GM21423 (cell line): ENCODE measurements at regions not wholly inside any gene's neighbourhood (a gene's known extent, or its start where the extent isn't known, plus 50 kb on each side); places are given as distances from the start of the nearest gene placed in this dataset.
"Not testable (repeated sequence)": the region's sequence is repeated elsewhere in the genome, so short reads cannot be mapped to it uniquely, and the experiment has no call there.

Experiments
- ATAC-seq: cut with Tn5 transposase; IDR thresholded peaks from one replicate; pipeline ENCODE4 v1.9.1; 2021; ENCODE audit warnings: mild to moderate bottlenecking, moderate library complexity; ENCODE audit not compliant: unreplicated experiment

DNA sequence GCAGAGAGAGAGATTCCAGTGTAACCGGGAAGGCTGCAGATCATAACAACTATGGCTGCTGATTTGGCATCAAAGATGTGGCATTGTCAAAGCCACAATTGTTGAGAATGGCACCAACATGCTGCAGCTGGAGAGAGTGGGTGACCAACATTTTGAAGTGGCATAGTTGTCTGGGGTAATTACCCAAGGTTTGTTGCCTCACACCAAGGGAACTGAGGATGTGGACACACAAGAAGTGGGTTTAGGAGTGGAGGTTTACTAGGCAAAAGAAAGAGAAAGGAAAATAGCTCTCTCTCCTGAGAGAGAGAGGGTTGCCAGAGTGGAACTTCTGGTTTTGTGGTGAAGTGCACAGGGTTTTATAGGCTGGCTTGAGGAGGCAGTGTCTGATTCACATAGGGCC, 126.6 kb downstream of the FAM72C start:
- not testable (repeated sequence) for ATAC-seq

DNA sequence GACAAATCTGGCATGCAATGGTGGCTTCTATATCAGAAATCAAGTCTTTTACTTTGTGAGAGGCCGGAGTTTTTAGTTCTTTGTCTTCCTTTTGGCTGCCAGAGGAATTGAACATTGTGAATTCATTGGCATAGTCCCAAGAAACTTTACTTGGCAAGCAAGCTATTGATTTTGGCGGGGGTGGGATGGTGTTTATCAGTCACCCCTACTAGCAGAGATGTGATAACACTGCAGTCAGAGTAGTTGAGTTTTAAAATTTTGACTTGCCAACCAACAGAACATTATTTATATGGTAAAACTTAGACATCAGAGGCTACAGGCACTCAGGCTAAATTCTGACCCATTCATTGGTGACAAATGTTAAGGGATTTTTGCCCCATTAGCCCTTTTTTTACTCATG, 129.7 kb downstream of the FAM72C start:
- not testable (repeated sequence) for ATAC-seq

DNA sequence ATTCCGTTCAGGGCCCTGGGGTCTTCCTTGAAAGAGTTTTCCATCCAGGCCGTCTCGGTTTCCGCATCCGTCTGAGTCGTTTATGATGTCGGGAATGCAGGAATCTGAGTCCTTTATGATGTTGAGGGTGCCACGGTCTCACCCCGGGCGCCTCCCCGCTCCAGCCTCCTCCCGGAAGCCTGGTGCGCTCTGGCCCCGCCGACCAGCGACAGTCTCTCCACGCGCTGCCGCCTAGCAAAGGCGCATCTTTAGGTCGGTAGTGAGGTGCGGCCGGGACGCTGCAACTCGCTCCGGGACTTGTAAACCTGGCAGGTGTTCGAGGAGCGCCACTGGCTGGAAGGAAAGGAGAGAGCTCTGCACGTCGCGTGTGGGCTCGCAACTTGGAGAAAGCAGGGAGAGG, 132.6 kb downstream of the FAM72C start:
- ATAC-seq, result not testable (repeated sequence)

DNA sequence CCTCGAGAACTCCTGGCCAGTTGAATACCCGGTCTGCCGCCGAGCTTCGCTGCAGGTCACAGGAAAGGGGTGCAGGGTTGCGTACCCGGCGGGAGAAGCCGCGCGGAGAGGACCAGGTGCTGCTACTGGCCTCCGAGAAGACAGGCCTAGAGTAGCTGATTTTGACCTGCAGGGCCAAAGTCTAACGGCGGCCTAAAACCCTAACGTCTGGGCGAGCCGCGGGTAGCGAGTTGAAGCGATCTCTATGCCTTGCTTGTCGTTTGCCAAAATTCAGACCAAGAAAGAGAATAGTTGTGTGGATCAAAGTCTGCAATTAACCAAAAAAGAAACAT, 133.2 kb downstream of the FAM72C start:
- ATAC-seq, result not testable (repeated sequence)

DNA sequence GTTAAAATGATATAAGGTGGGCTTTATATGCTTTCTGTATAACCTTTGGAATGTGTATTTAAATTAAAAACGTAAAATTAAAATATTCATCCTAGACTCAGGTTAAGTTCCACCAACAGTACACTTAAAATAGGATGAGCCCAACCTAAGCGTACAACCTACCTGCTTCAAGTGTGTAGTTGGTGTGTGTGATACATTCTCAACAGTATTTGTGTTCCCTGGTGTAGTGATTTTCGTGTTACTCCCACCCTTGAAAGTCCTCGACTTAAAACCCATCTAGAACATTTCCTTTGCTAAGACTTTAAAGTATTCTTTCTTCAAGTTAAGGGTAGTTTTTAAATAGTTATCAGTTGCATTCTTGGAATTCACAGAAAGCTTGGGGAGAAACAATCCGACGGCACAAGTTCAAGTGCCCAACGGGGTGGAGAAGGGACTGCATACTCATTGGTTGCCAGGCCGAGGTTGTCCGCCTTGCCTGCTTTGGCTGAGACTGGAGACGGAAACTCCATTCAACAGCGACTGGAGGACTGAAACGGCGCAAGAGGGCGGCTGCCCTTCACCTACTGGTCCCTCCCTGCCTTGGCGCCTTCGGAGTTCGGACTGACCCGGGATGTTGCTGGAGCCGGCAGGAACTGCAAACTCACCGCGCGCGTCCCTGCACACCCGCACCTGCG, 133.7 kb downstream of the FAM72C start:
- ATAC-seq, result not testable (repeated sequence)

DNA sequence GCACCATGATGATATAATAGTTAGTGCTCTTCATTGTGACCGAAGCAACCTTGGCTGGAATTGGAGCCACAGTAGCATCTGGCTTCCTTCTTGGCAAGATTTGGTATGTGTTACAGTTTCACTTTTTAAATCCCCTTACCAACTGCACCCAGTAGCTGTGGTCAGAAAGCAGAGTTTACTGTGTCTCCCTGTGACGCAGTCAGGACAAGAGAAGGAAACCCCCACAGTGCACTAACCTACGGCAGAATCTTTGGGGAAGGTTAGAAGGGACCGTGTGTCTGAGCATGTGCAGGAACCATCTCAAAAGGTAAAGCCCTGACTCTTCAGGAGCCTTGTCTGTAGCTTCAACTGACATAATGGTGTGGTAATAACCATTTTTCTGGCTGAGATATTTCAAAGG, 138.4 kb downstream of the FAM72C start:
- ATAC-seq, result not testable (repeated sequence)

DNA sequence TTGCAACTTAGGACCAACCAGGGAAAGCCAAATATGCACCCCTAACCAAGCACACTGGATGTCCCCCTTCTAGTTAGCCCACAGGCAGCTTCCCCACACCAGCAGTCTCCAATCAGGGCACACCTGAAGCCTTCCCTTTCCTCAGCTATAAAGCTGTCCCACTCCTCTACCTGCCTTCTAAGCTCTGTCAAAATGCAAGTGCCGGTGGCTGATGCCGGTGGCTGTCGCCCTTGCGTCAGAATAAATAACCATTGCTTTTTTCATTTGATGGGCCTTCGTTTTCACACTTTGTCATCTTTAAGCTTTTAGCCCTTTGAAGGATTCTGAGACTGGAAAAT, 139.4 kb downstream of the FAM72C start:
- not testable (repeated sequence) for ATAC-seq

DNA sequence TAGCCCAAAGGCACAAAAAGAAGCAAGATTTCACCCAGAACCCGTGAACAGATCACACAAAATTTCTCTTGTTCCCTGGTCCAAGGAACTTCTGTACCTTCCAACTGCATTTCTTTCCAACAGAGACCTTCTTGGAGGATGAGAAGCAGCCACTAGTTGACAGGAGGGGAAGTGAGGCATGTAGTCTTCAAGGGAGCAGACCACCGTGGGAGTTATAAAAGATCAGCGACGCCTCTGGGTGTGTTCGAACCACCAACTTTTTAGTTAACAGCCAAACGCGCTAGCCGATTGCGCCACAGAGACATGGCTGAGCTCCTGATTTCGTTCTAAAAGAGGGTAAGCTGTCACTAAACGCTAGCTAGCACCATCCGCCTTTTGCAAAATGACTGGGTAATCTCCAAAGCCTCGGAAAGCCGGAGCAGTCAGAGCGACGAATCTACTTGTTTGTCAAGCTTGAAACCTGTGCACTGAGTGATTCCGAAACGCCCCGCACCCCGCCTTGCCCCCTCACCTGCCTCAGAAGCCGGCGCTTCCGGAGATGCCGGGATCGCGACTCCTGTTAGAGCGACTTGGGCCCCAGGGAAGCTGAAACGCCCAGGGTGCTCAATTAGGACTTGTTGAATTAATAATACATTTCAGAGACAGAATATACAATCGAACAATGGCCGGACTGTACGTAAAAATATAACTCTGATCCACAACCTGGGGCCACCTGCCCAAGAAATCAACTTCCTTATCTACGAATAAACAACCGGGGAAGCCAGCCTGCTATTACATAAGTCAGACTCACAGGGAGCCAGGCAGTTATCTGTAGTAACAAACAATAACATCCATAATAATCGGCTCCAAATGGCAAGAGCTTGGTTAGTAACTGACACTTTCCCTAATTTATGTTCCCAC, 140.1 kb downstream of the FAM72C start:
- not testable (repeated sequence) for ATAC-seq

DNA sequence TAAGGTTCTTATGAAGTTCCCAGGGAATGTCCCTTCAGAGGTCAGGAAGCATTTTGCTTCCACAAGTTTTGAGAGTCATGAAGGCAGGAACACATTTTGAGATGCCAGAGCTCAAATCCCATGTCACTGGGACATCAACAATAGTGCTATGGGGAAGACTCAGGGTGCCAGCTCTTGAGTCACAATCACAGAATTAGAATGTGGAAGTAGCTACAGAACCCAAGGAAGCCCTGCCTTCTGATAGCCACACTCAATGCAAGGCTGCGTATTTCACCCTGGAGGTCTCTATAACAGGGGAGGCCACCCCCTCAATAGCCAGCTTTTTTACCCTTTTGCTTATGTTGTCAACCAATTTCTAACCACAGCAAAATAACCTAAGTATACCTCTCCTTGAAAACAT, 145.6 kb downstream of the FAM72C start:
- ATAC-seq, result not testable (repeated sequence)

DNA sequence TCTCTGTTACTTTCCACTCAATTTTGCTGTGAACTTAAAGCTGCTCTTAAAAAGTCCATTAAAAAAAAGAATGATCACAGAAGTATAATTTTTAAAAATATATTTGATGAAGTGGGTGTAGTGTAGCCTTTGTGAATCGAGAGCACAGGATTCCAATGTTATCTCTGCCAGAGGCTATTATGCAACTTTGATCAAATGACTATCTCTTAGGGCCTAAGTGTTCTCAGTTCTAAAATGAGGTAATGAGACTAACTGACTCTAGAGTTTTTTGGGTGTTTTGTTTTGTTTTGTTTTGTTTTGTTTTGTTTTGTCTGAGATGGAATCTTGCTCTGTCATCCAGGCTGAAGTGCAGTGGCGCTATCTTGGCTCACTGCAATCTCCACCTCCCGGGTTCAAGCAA, 147.5 kb downstream of the FAM72C start:
- not testable (repeated sequence) for ATAC-seq

DNA sequence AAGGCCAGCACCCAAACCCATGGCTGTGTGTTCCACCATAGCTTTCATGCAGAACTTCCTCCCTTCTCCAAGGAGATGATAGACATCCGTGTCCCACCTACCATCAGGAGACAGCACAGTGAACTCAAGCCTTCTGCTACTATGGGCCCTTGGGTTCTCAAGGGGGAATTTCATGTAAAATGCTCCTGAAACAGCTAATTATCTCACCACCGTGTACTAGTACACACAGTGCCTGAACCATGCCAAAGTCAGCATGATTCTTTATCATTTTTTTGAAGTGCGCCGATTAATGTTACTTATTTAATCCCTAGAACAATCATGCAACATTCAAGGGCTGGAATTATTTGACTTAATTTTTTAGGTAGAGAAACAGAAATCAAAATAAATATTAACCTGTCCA, 151.7 kb downstream of the FAM72C start:
- ATAC-seq, result not testable (repeated sequence)

DNA sequence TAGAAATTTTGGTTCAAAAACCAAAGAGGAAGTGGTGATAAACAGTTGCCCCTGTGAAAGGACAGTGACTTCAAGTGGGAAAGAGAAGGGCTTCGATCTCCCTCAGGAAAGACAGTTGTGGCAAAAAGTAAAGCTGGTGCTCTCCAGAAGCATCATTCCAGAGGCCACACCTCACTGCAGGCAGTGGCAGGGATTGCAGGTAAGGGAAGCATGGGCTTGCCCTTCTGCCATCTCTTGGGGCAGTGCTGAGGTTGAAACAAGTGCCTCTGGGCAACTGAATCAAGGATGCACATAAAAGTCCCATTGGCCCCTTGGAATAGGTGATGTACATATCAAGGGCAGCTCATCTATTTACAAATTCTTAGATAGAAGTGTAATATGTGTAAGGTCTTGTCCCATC, 155.4 kb downstream of the FAM72C start:
- not testable (repeated sequence) for ATAC-seq

DNA sequence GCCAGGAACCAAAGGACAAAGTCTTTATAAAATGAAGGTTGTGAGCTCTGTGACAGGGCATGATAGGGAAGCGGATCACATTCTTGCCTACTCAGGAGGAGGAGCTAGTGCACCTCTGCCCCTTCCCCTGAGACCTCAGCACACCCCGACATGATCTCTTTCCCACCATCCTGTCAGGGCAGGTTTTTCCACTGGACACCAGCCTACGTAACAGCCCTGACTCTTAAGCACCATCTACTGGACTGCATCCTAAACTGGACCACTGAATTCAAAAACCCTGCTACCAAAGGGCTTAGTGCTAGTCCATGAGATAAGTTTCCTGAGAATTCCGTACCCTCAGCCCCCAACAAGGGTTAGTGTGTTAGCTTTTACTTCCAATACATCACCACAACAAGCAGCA, 166.4 kb downstream of the FAM72C start:
- not testable (repeated sequence) for ATAC-seq

DNA sequence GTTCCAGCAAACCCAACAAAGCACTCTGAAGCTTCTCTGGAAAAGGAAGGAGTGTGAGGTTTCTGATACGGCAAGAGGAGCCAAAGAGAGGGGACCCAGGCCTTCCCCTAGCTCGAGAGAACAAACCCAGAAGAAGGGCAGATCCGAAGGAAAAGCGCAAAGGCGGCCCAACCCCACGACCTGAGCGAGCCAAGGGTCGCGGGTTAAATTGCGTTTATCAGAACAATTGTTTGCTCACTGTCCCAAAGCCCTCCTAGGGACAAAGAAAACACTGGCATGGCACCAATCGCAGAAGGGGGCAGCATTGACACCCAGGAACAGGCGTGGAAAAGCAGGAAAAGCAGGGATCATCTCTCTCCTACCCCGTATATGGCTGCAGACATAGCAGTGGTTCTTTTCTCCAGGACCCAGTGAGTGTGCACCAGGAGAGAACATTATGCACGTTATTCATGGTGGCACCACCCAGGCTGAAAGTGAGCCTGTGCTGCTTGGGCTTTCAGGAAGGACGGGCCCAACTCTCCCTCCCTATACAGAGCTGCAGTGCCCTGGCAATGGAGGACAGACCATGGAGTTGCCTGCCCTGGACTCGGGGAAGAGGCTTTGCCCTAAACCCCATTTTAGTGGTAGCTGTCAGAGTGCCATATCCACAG, 167.0 kb downstream of the FAM72C start:
- not testable (repeated sequence) for ATAC-seq

DNA sequence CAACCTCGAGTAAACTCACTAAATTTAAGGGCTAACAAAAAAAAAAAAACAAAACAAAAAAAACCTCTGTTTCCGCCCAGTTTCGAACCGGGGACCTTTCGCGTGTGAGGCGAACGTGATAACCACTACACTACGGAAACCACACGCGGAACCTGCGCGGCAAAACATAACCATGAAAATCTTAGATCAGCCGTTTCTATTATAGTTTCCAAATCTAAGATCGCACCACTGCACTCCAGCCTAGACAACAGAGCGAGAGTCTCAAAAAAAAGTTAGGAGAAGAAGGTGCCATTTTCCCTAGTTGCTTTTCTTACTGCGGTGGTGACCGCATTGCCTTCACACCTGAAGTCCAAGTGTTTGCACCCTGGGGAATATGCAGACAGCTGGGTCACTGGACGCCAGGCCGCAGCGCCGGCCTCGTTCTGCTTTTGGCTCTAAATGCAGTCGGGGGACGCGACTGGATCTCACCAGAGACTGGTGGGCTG, 167.8 kb downstream of the FAM72C start:
- not testable (repeated sequence) for ATAC-seq

DNA sequence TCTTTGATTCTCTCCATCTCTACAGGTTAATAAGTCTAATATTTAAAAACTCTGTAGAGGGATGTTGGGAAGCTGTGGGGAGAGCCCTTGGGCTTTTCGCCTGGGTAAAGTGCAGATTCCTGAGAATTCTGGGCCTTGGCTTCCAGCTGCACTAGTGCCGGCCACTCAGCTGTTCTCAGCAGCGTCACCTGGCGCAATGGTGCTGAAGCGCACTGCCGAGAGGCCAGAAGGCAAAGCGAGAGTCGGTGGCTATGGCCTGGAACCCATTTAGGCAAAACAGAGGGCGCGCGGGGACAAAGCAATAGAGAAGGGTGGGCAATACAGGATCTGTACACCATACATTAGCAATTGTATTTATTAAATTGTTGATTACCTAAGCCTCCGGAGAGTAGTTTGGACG, 168.7 kb downstream of the FAM72C start:
- not testable (repeated sequence) for ATAC-seq

DNA sequence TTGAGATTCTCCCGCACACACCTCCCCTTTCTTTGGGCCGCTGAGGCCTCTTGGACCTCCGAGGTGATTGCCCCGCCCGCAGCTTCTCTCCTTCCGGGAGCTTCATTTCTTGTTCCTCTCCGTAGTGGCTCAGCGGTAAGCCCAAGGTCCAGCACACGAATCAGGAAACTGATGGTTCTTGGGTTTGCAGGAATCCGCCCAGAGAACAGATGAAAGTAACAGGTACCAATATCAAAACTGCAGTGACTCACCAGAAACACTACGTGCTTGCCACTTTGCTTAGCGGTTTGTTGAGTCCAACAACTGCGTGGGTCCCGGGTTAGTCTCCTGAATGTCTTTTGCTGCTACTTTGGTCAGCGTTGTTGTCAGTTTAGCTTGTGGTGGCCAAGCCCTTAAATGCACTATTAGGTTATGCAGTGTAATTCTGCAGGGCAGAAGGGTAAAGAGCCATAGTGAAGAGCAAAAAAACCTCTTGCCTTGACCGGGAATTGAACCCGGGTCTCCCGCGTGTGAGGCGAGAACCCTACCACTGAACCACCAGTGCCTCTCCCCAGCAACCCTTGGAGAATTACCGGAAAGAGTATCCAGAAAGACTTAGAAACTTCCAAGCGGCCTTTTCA, 172.1 kb downstream of the FAM72C start:
- not testable (repeated sequence) for ATAC-seq

DNA sequence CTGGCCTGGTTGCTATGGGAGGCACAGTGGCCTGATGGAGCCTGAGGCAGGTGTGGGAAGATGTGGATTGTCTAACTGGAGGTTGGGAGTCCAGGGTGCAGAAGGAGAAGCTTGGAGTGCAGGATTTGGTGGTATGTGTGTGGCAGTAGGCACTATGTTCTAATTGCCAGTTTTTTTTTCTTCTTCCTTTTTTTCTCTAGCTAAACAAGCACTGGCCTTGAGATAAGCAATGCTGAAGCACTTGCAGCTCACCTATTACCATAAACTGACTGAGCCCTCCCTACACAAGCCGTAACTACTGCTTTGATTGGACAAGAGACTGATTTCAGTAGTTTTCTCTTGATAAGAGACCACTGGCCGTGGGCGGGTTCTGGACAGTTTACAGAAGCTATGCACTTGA, 175.4 kb downstream of the FAM72C start:
- not testable (repeated sequence) for ATAC-seq

DNA sequence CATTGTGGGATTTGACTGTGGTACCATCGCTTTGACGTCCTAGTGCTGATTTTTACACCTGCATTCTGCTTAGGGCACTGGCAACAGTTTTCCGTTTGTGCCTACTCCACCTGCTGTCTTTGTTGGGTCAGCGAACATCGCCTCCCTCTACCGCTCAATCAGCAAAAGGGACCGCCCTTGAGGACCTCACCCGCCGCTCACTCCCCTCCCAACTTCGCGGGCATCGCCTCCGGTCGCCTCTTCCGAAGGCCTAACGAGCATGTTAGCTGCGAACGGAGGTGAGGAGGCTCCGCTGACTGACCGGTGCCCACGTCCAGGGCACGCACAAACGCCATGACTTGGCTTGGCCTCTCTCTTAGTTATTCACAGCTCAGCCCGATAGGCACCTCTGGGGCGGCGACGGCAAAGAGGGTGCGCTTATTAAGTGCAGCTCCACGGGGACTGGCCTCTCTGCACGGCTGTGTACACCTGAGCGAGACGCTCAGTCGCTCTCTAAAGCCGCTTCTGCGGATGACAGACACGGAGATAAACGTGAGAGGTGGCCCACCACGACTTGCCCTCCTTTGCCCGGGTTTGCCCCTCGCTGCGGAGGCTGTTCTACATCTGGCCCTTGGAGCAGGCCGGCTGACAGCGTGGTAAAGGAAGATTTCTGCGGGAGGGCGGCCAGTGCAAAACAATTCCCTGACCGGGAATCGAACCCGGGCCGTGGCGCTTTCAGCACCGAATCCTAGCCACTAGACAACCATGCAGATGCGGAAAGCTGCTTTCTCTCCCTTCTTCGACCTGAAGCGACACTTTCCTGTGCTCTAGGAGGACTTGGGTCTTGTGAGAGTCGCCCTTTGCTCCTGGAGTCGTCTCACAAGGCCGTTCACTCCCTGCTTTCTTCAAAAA, 179.5 kb downstream of the FAM72C start:
- ATAC-seq, result not testable (repeated sequence)

DNA sequence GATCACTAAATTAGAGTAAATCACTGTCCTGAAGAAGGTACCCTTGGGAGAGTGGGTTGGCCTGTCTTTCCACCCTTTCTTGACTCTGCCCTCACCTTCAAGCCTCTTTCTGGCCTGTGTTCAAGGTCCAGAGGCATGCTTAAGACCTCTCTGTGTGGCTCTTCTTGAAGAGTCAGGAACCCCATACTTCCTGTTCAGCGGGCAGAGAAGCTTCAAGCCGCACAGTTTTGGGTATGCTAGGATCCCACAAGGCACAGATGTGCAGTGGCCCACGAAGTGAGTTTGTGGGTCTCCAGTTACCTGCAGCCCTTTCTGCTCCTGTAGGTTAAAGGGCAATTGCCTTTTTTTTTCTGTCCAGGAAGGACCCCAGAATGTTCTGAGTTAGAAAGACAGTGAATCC, 185.4 kb downstream of the FAM72C start:
- ATAC-seq, result not testable (repeated sequence)
